ENCODE measurements at regions not wholly inside any gene's neighbourhood (a gene's known extent, or its start where the extent isn't known, plus 50 kb on each side); places are given as distances from the start of the nearest gene placed in this dataset.

GRCh38 chr5:173671121-173671949, 54.9 kb upstream of the BOD1 start:
- no peak for DNase-seq (ENCODE audit: low read depth, low spot score)
- H3K4me3 ChIP-seq (ENCODE audit: low read depth, low read length), result no peak overlapping the region
- no peak for TF ChIP-seq CTCF (IDR thresholded peaks at IDR 0.05; ENCODE audit: insufficient read depth, low read length, missing control alignments)
- CTCF ChIA-PET, result interaction anchor here (0.8 to 1.0 kb wide), 2 partner anchors 59 to 254 kb away, joined by 3 read pairs; no protein-coding TSS in a partner anchor
- POLR2A ChIA-PET, result no interaction called here

GRCh38 chr5:173672166-173672565, 55.7 kb upstream of the BOD1 start:
- no peak overlapping the region for H3K4me3 ChIP-seq (ENCODE audit: low read depth, low read length)
- TF ChIP-seq CTCF (IDR thresholded peaks at IDR 0.05; ENCODE audit: insufficient read depth, low read length, missing control alignments), result no peak
- DNase-seq (ENCODE audit: low read depth, low spot score), result no peak
- ChIA-PET POLR2A (no interaction called here), CTCF (no interaction called here)

- H3K4me3 ChIP-seq (ENCODE audit: low read depth, low read length), result no peak overlapping the region
- CTCF ChIA-PET, result no interaction called here
Measured at GRCh38 chr5:173672891-173673290, 56.4 kb upstream of the BOD1 start.

GRCh38 chr5:173673295-173674101, 57.0 kb upstream of the BOD1 start:
- no peak overlapping the region for H3K4me3 ChIP-seq (ENCODE audit: low read depth, low read length)
- TF ChIP-seq CTCF (IDR thresholded peaks at IDR 0.05; ENCODE audit: insufficient read depth, low read length, missing control alignments), result no peak
- no peak for DNase-seq (ENCODE audit: low read depth, low spot score)
- ChIA-PET POLR2A (no interaction called here), CTCF (no interaction called here)

More at GRCh38 chr5:173672891-173673290, 56.4 kb upstream of the BOD1 start:
- no peak for DNase-seq (ENCODE audit: low read depth, low spot score)
- POLR2A ChIA-PET, result no interaction called here
- no peak for TF ChIP-seq CTCF (IDR thresholded peaks at IDR 0.05; ENCODE audit: insufficient read depth, low read length, missing control alignments)

GRCh38 chr5:173675287-173675996, 59.0 kb upstream of the BOD1 start:
- no peak overlapping the region for H3K4me3 ChIP-seq (ENCODE audit: low read depth, low read length)
- ChIA-PET CTCF (no interaction called here), POLR2A (no interaction called here)
- DNase-seq (ENCODE audit: low read depth, low spot score), result no peak
- TF ChIP-seq CTCF (IDR thresholded peaks at IDR 0.05; ENCODE audit: insufficient read depth, low read length, missing control alignments), result no peak

GRCh38 chr5:173676375-173676774, 59.9 kb upstream of the BOD1 start:
- no peak for TF ChIP-seq CTCF (IDR thresholded peaks at IDR 0.05; ENCODE audit: insufficient read depth, low read length, missing control alignments)
- CTCF ChIA-PET, result no interaction called here
- DNase-seq (ENCODE audit: low read depth, low spot score), result no peak
- POLR2A ChIA-PET, result no interaction called here
- H3K4me3 ChIP-seq (ENCODE audit: low read depth, low read length), result no peak overlapping the region
